ENCODE measurements at regions not wholly inside any gene's neighbourhood (a gene's known extent, or its start where the extent isn't known, plus 50 kb on each side); places are given as distances from the start of the nearest gene placed in this dataset.

GRCh38 chr5:124652892-124653441, 93.5 kb downstream of the ZNF608 start:
- no peak for DNase-seq (ENCODE audit: low spot score)
- 98% methylated on average over 2 of the region's 2 CpGs for WGBS
- H3K4me3 ChIP-seq (ENCODE audit: low read depth in 1 of 3, low read length in 3 of 3): no peak overlapping the region
- no peaks in the 10 kb centered on the region for H3K27me3 ChIP-seq (ENCODE audit: control insufficient read depth in 4 of 4, insufficient read depth in 4 of 4, low read length in 3 of 4)
- H3K27ac ChIP-seq (ENCODE audit: low read depth in 1 of 2, low read length in 2 of 2): no peak overlapping the region
- TF ChIP-seq NR2F2 (IDR thresholded peaks at IDR 0.05): no peak
- TF ChIP-seq JUND (IDR thresholded peaks at IDR 0.05): no peak
- no peak for TF ChIP-seq RXRA (IDR thresholded peaks at IDR 0.05)
- TF ChIP-seq HNF4A (conservative IDR thresholded peaks at IDR 0.05): no peak
- TF ChIP-seq GABPA (IDR thresholded peaks at IDR 0.05 in 1 of 2, conservative IDR thresholded peaks at IDR 0.05 in 1 of 2): no peak
- no peak for TF ChIP-seq MAX (IDR thresholded peaks at IDR 0.05)
- no peak for TF ChIP-seq CTCF (IDR thresholded peaks at IDR 0.05; ENCODE audit: low read depth, low read length, missing input control)
- TF ChIP-seq TAF1 (conservative IDR thresholded peaks at IDR 0.05): no peak
- no peak for TF ChIP-seq HNF4G (IDR thresholded peaks at IDR 0.05)
- TF ChIP-seq FOXA1 (IDR thresholded peaks at IDR 0.05): no peak
- no peak for TF ChIP-seq REST (IDR thresholded peaks at IDR 0.05)
- TF ChIP-seq, protein P1, sequence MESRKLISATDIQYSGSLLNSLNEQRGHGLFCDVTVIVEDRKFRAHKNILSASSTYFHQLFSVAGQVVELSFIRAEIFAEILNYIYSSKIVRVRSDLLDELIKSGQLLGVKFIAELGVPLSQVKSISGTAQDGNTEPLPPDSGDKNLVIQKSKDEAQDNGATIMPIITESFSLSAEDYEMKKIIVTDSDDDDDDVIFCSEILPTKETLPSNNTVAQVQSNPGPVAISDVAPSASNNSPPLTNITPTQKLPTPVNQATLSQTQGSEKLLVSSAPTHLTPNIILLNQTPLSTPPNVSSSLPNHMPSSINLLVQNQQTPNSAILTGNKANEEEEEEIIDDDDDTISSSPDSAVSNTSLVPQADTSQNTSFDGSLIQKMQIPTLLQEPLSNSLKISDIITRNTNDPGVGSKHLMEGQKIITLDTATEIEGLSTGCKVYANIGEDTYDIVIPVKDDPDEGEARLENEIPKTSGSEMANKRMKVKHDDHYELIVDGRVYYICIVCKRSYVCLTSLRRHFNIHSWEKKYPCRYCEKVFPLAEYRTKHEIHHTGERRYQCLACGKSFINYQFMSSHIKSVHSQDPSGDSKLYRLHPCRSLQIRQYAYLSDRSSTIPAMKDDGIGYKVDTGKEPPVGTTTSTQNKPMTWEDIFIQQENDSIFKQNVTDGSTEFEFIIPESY (IDR thresholded peaks at IDR 0.05): no peak
- TF ChIP-seq RAD21 (IDR thresholded peaks at IDR 0.05): no peak
- H3K36me3 ChIP-seq (ENCODE audit: control insufficient read depth in 4 of 4, insufficient read depth in 3 of 4, low read depth in 1 of 4, low read length in 3 of 4): peaks cover 0 to 3% (median 0%) of the 10 kb centered on the region in 4 donors
- H3K4me1 ChIP-seq (ENCODE audit: control insufficient read depth in 4 of 4, insufficient read depth in 4 of 4, low read length in 3 of 4): peaks cover 0 to 29% (median 13%) of the 10 kb centered on the region in 4 donors
- H3K9ac ChIP-seq (ENCODE audit: low read depth in 1 of 2, low read length in 2 of 2): no peak overlapping the region
- H3K9me3 ChIP-seq (ENCODE audit: control insufficient read depth in 4 of 4, low read length in 3 of 4): no peaks in the 10 kb centered on the region

DNA sequence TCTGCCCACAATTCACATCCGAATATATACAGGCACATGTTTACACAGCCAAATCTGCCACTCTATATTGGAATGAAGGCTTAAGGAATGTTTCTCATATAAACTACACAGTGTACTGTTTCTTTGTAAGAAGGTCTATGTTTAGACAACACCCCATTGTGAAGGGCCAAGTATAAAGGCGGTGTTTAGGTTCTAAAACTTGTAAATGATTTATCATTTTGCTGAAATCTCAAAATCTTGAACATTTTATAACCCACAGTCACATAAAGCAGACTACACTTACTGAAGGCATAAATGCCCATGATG, 94.0 kb downstream of the ZNF608 start:
- Histone ChIP-seq H3K36me3 (ENCODE audit: control insufficient read depth in 4 of 4, insufficient read depth in 3 of 4, low read depth in 1 of 4, low read length in 3 of 4) (peaks cover 0 to 3% (median 0%) of the 10 kb centered on the region in 4 donors), H3K27ac (ENCODE audit: low read depth in 1 of 2, low read length in 2 of 2) (peak overlapping the region; percentile 75 to 88), H3K27me3 (ENCODE audit: control insufficient read depth in 4 of 4, insufficient read depth in 4 of 4, low read length in 3 of 4) (no peaks in the 10 kb centered on the region), H3K4me1 (ENCODE audit: control insufficient read depth in 4 of 4, insufficient read depth in 4 of 4, low read length in 3 of 4) (peaks cover 0 to 29% (median 13%) of the 10 kb centered on the region in 4 donors), H3K9me3 (ENCODE audit: control insufficient read depth in 4 of 4, low read length in 3 of 4) (no peaks in the 10 kb centered on the region), H3K4me3 (ENCODE audit: low read depth in 1 of 3, low read length in 3 of 3) (no peak overlapping the region), H3K9ac (ENCODE audit: low read depth in 1 of 2, low read length in 2 of 2) (no peak overlapping the region)
- TF ChIP-seq RAD21 (IDR thresholded peaks at IDR 0.05) (no peak), RXRA (IDR thresholded peaks at IDR 0.05) (no peak), SP1 (IDR thresholded peaks at IDR 0.05) (no peak), GABPA (IDR thresholded peaks at IDR 0.05 in 1 of 2, conservative IDR thresholded peaks at IDR 0.05 in 1 of 2) (no peak), FOXA1 (IDR thresholded peaks at IDR 0.05) (no peak), HNF4A (conservative IDR thresholded peaks at IDR 0.05) (no peak), ATF3 (IDR thresholded peaks at IDR 0.05) (no peak), MAX (IDR thresholded peaks at IDR 0.05) (no peak)
- TF ChIP-seq, protein P1 (IDR thresholded peaks at IDR 0.05): no peak
- no peak for DNase-seq (ENCODE audit: low spot score)
- 74% methylated on average over 2 of the region's 2 CpGs for WGBS
